ENCODE measurements at regions not wholly inside any gene's neighbourhood (a gene's known extent, or its start where the extent isn't known, plus 50 kb on each side); places are given as distances from the start of the nearest gene placed in this dataset.

GRCh38 chr2:80725001-80725400 is 420.4 kb upstream of the LRRTM1 start:
- no peak overlapping the region for H3K27ac ChIP-seq (ENCODE audit: low read length)
- H3K4me3 ChIP-seq (ENCODE audit: low read depth in 2 of 2, low read length in 2 of 2) = no peak overlapping the region
- TF ChIP-seq POLR2AphosphoS5 (IDR thresholded peaks at IDR 0.05; ENCODE audit: low read depth, low read length) (no peak), SIN3A (IDR thresholded peaks at IDR 0.05; ENCODE audit: borderline replicate concordance, insufficient read depth, low read depth, low read length) (no peak), TCF7L2 (IDR thresholded peaks at IDR 0.05; ENCODE audit: low read depth, low read length) (no peak), CTCF (IDR thresholded peaks at IDR 0.05) (no peak)
- TF ChIP-seq, protein P1, sequence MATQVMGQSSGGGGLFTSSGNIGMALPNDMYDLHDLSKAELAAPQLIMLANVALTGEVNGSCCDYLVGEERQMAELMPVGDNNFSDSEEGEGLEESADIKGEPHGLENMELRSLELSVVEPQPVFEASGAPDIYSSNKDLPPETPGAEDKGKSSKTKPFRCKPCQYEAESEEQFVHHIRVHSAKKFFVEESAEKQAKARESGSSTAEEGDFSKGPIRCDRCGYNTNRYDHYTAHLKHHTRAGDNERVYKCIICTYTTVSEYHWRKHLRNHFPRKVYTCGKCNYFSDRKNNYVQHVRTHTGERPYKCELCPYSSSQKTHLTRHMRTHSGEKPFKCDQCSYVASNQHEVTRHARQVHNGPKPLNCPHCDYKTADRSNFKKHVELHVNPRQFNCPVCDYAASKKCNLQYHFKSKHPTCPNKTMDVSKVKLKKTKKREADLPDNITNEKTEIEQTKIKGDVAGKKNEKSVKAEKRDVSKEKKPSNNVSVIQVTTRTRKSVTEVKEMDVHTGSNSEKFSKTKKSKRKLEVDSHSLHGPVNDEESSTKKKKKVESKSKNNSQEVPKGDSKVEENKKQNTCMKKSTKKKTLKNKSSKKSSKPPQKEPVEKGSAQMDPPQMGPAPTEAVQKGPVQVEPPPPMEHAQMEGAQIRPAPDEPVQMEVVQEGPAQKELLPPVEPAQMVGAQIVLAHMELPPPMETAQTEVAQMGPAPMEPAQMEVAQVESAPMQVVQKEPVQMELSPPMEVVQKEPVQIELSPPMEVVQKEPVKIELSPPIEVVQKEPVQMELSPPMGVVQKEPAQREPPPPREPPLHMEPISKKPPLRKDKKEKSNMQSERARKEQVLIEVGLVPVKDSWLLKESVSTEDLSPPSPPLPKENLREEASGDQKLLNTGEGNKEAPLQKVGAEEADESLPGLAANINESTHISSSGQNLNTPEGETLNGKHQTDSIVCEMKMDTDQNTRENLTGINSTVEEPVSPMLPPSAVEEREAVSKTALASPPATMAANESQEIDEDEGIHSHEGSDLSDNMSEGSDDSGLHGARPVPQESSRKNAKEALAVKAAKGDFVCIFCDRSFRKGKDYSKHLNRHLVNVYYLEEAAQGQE (IDR thresholded peaks at IDR 0.05; ENCODE audit: insufficient read depth in 1 of 2, low read depth in 2 of 2, low read length in 1 of 2) = no peak
- ChIA-PET POLR2A (no interaction called here), CTCF (no interaction called here)
- no peaks in the 10 kb centered on the region for H3K4me1 ChIP-seq (ENCODE audit: control insufficient read depth, insufficient read depth, low read length)
- intact Hi-C loops (cut with micrococcal nuclease; ENCODE audit: unreplicated experiment) (no loop called here), in situ Hi-C loops (cut with HindIII; ENCODE audit: low pct_unique_long_range_greater_than_20kb, low sequenced_read_pairs) (no loop called here)
- H3K36me3 ChIP-seq (ENCODE audit: control insufficient read depth, insufficient read depth, low read length) = no peaks in the 10 kb centered on the region
- ATAC-seq = no peak
- no peaks in the 10 kb centered on the region for H3K9me3 ChIP-seq (ENCODE audit: control insufficient read depth, insufficient read depth, low read depth, low read length)
- no peaks in the 10 kb centered on the region for H3K27me3 ChIP-seq (ENCODE audit: control insufficient read depth, insufficient read depth, low read length)
- BruUV-seq (replicated peaks) = no TSS peak
- no peak for DNase-seq (ENCODE audit: low read depth, low spot score)

GRCh38 chr2:80722803-80723202 is 418.3 kb upstream of the LRRTM1 start:
- no peaks in the 10 kb centered on the region for H3K27me3 ChIP-seq (ENCODE audit: control insufficient read depth, insufficient read depth, low read length)
- no TSS peak for BruUV-seq (replicated peaks)
- POLR2A ChIA-PET = no interaction called here
- ATAC-seq = no peak
- in situ Hi-C loops (cut with HindIII; ENCODE audit: low pct_unique_long_range_greater_than_20kb, low sequenced_read_pairs) (no loop called here), intact Hi-C loops (cut with micrococcal nuclease; ENCODE audit: unreplicated experiment) (no loop called here)
- H3K9me3 ChIP-seq (ENCODE audit: control insufficient read depth, insufficient read depth, low read depth, low read length) = no peaks in the 10 kb centered on the region
- H3K27ac ChIP-seq (ENCODE audit: low read length) = no peak overlapping the region
- TF ChIP-seq, protein P1 (IDR thresholded peaks at IDR 0.05; ENCODE audit: insufficient read depth in 1 of 2, low read depth in 2 of 2, low read length in 1 of 2) = no peak
- no peak for TF ChIP-seq POLR2AphosphoS5 (IDR thresholded peaks at IDR 0.05; ENCODE audit: low read depth, low read length)
- no peak for TF ChIP-seq TCF7L2 (IDR thresholded peaks at IDR 0.05; ENCODE audit: low read depth, low read length)
- TF ChIP-seq CTCF (IDR thresholded peaks at IDR 0.05) = no peak
- no peak for TF ChIP-seq SIN3A (IDR thresholded peaks at IDR 0.05; ENCODE audit: borderline replicate concordance, insufficient read depth, low read depth, low read length)
- H3K4me1 ChIP-seq (ENCODE audit: control insufficient read depth, insufficient read depth, low read length) = no peaks in the 10 kb centered on the region
- no peaks in the 10 kb centered on the region for H3K36me3 ChIP-seq (ENCODE audit: control insufficient read depth, insufficient read depth, low read length)
- CTCF ChIA-PET = no interaction called here
- DNase-seq (ENCODE audit: low read depth, low spot score) = no peak
- H3K4me3 ChIP-seq (ENCODE audit: low read depth in 2 of 2, low read length in 2 of 2) = no peak overlapping the region

All from Panc1 (cell line).